NT2/D1 (cell line): ENCODE measurements at regions not wholly inside any gene's neighbourhood (a gene's known extent, or its start where the extent isn't known, plus 50 kb on each side); places are given as distances from the start of the nearest gene placed in this dataset.
"Not testable (repeated sequence)": the region's sequence is repeated elsewhere in the genome, so short reads cannot be mapped to it uniquely, and the experiment has no call there.

Source experiments
- DNase-seq: peaks from one replicate; pipeline ENCODE4 v3.0.0-alpha.2; 2011; ENCODE audit warnings: low read depth, low spot score
- H3K27me3 ChIP-seq: 2 replicates; pipeline ENCODE4 v1.6.0; 2011; ENCODE audit warnings: mild to moderate bottlenecking; ENCODE audit not compliant: insufficient read length, insufficient read depth
- H3K36me3 ChIP-seq: 2 replicates; pipeline ENCODE4 v1.6.1; 2011; ENCODE audit warnings: mild to moderate bottlenecking, low read length, mixed read lengths; ENCODE audit not compliant: insufficient read depth, insufficient read length
- H3K4me1 ChIP-seq: 2 replicates; pipeline ENCODE4 v1.5.1; 2011; ENCODE audit not compliant: insufficient read depth, insufficient read length
- H3K4me3 ChIP-seq: 2 replicates; pipeline ENCODE4 v1.5.1; 2011; ENCODE audit warnings: low read depth; ENCODE audit not compliant: insufficient read length
- H3K9ac ChIP-seq: 2 replicates; pipeline ENCODE4 v1.6.0; 2011; ENCODE audit warnings: low read depth; ENCODE audit not compliant: insufficient read length
- H3K9me3 ChIP-seq: 2 replicates; pipeline ENCODE4 v1.5.1; 2011; ENCODE audit warnings: mild to moderate bottlenecking, low read length; ENCODE audit not compliant: insufficient read depth
- SUZ12 ChIP-seq: IDR thresholded peaks from 2 replicates; pipeline ENCODE4 v1.6.1; 2011; ENCODE audit not compliant: insufficient read length, insufficient read depth; ENCODE audit errors: extremely low read depth
- YY1 ChIP-seq: IDR thresholded peaks from 2 replicates; pipeline ENCODE4 v1.6.1; 2011; ENCODE audit not compliant: insufficient read length, insufficient read depth
- ZNF274 ChIP-seq: IDR thresholded peaks from 2 replicates; pipeline ENCODE4 v1.6.1; 2011; ENCODE audit warnings: mild to moderate bottlenecking, low read depth, low read length

DNA sequence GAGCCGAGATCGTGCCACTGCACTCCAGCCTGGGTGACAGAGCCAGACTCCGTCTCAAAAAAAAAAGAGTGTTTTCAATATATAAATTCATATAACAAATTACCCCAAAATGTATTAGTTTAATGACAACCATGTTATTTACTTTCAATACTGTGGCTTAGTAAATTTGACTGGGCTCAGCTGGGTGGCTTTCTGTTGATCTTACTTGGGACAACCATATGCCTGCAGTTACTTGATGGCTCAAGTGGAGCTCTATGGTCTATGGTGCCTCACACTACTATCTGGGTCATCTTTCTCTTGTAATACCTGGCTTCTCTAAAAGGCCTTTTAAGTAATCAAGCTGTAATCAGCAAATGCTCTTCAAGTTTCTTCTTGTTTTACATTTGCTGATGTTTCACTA is 341.5 kb upstream of the SPHKAP start:
- no peak for TF ChIP-seq YY1
- TF ChIP-seq ZNF274 = no peak
- no peak for TF ChIP-seq SUZ12
- Histone ChIP-seq H3K36me3 (no peaks in the 10 kb centered on the region), H3K4me3 (no peak overlapping the region), H3K9ac (no peak overlapping the region), H3K4me1 (no peaks in the 10 kb centered on the region), H3K27me3 (no peaks in the 10 kb centered on the region), H3K9me3 (peaks cover 13% of the 10 kb centered on the region)
- no peak for DNase-seq

DNA sequence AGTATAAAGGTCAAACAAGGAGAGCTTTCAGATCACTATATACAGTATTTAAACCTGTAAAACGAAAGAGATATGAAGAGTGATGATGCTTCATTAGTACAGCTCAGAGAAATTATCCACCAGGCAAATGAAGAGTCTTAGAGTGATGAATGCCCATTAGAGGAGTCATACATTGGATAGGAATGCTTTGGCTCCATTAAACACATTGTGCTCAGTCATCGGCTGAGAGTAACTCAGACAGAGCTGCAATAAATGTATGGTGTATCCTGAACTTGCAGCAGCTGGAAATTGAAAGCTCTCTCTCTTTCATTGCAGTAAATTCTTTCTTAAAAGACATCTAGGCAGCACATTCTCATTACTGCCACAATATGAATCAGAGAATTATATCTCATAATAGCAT is 340.8 kb upstream of the SPHKAP start:
- no peaks in the 10 kb centered on the region for H3K36me3 ChIP-seq
- TF ChIP-seq SUZ12 = no peak
- TF ChIP-seq ZNF274 = no peak
- H3K9me3 ChIP-seq = peaks cover 13% of the 10 kb centered on the region

DNA sequence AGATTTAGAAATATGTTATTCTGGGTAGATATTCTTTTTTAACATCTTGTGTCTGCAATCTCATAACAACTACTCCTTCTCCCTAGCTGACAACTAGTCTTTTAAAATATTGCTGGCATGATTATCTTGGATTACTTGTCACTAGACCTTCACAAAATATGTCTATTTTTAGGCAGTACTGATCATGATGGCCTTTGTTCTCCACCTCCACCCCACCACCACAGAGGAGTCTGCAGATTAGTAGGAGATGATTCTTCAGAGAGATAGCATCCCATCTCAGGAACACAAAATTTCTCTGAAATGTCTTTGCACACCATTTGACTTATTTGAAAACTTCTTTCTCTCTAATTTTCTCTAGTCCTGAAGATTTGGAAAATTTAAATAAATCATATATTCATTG is 338.1 kb upstream of the SPHKAP start:
- no peaks in the 10 kb centered on the region for H3K36me3 ChIP-seq
- H3K9me3 ChIP-seq = peaks cover 13% of the 10 kb centered on the region
- DNase-seq = no peak
- H3K27me3 ChIP-seq = no peaks in the 10 kb centered on the region
- no peak overlapping the region for H3K9ac ChIP-seq
- H3K4me1 ChIP-seq = no peaks in the 10 kb centered on the region
- no peak overlapping the region for H3K4me3 ChIP-seq
- no peak for TF ChIP-seq YY1
- TF ChIP-seq SUZ12 = no peak

More for the DNA sequence above, 340.8 kb upstream of the SPHKAP start:
- Histone ChIP-seq H3K4me1 (no peaks in the 10 kb centered on the region), H3K9ac (no peak overlapping the region), H3K27me3 (no peaks in the 10 kb centered on the region), H3K4me3 (no peak overlapping the region)
- no peak for DNase-seq

DNA sequence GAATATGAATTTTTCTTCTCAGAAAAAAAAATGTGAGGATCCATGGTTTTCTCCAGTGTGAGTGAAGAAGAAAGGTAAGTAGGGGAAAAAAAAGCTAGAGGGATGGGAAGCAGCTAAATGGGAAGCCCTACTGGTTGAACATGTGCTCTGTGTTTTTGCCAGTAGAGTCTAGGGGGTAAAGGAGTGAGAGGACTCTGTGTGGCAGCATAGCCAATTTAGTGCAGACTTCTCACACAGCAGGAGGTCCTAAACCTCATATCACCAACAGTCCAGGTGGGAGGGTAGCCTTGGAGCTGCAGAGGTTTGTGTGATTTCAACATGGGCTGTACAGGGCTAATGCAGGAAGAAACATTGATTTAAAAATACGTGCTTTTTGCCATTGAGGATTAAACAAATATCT is 334.5 kb upstream of the SPHKAP start:
- no peak for TF ChIP-seq ZNF274
- no peak for TF ChIP-seq SUZ12
- TF ChIP-seq YY1 = no peak
- no peaks in the 10 kb centered on the region for H3K4me1 ChIP-seq
- H3K9ac ChIP-seq = no peak overlapping the region
- H3K36me3 ChIP-seq = no peaks in the 10 kb centered on the region
- H3K9me3 ChIP-seq = no peaks in the 10 kb centered on the region
- DNase-seq = no peak
- H3K27me3 ChIP-seq = no peaks in the 10 kb centered on the region
- H3K4me3 ChIP-seq = no peak overlapping the region

DNA sequence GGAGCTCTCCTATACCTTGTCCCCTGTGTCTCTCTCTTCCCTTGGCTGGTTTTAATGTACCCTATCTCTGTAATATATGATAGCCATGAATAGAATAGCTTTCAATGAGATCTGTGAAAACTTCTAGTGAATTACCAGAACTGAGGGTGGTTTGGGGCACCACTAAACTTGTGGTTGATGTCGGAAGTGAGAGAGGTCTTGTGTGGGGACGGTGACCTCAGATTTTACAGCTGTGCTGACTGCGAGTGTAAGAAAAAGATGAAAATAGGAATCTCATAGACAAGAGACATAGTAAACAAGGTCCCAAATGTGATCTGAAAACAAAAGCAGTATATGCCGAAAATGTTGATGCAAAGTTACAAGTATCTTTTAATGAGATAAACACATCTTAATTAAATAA is 332.0 kb upstream of the SPHKAP start:
- not testable (repeated sequence) for DNase-seq, H3K27me3 ChIP-seq, H3K36me3 ChIP-seq, H3K4me1 ChIP-seq, H3K9me3 ChIP-seq, H3K4me3 ChIP-seq, H3K9ac ChIP-seq

DNA sequence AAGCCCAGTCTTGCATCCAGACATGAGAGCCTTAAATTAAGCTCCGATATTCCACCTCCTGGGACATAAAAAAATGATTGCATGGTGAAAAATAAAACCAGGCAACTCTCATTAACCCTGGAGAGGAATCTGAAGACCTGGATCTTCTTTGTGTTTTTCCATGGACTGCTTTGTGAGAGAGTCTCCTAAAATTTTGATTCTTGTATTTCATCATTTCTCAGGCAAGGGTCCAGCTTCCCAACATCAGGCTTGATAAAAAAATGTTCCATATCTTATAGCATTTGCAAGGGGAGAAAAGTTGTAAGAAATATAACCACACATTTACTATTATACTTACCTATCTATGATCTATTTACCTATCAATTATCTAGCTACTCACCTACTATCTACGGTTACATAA is 327.5 kb upstream of the SPHKAP start:
- DNase-seq = no peak
- TF ChIP-seq ZNF274 (no peak), SUZ12 (no peak), YY1 (no peak)
- H3K9me3 ChIP-seq = peaks cover 4% of the 10 kb centered on the region; the same call in 1 of the 2 replicates
- no peak overlapping the region for H3K9ac ChIP-seq
- H3K36me3 ChIP-seq = no peaks in the 10 kb centered on the region
- H3K27me3 ChIP-seq = no peaks in the 10 kb centered on the region
- no peaks in the 10 kb centered on the region for H3K4me1 ChIP-seq
- no peak overlapping the region for H3K4me3 ChIP-seq

DNA sequence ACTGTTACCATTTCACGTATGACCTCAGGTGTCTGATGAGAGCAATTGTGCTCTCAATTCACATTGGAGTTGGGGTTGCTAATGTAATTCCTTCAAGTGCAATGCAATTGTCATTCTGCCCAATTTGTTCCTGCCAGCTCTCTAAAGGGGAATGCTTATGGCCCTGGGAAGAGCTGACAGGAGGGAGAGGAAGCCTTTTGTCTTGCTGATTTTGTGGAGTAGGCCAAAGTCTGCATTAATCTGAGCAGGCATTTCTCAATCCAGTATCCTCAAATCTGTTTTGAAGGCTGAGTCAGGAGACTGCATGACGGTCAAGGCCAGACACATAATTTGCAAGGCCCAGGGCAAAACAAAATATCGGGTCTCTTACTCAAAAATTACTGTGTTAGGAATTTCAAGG is 326.4 kb upstream of the SPHKAP start:
- Histone ChIP-seq H3K36me3 (no peaks in the 10 kb centered on the region), H3K4me1 (no peaks in the 10 kb centered on the region), H3K9me3 (peaks cover 4% of the 10 kb centered on the region; the same call in 1 of the 2 replicates), H3K9ac (no peak overlapping the region), H3K27me3 (no peaks in the 10 kb centered on the region), H3K4me3 (no peak overlapping the region)
- no peak for TF ChIP-seq YY1
- TF ChIP-seq SUZ12 = no peak
- TF ChIP-seq ZNF274 = no peak
- peak; percentile 89 for DNase-seq

DNA sequence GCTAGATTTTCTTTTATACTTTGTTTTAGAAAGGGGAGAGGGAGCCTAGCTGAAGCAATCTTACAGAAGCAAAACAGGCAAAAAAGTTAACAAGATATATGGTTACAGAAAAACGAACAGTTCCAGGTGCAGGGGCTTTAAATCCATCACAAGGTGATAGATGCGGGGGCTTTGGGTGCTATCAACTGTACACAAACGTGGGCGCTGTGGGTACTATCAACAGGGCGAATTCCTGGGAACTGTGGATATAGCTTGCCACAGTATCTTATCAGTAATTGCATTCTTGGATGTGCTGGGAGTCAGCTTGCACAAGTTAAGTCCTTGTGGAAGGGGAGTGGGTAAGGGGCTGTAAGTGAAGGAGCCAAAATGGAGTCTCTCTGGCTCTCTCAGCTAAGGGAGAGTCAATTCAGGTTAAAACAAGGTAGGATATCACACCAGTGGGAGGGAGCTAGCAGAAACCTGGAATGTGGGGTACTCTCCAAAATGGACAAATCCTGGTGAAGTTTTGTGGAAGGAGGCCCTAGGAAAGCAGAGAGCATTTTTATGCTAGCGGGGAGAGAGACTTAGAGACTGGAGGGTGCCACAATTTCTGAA is 325.8 kb upstream of the SPHKAP start:
- peak; percentile 8 for DNase-seq
- peaks cover 4% of the 10 kb centered on the region; the same call in 1 of the 2 replicates for H3K9me3 ChIP-seq

More for the DNA sequence above, 325.8 kb upstream of the SPHKAP start:
- Histone ChIP-seq H3K4me3 (no peak overlapping the region), H3K36me3 (no peaks in the 10 kb centered on the region), H3K9ac (no peak overlapping the region), H3K27me3 (no peaks in the 10 kb centered on the region), H3K4me1 (no peaks in the 10 kb centered on the region)
- no peak for TF ChIP-seq ZNF274
- TF ChIP-seq YY1 = no peak
- no peak for TF ChIP-seq SUZ12
